Neural crest cell (in vitro differentiated cells): ENCODE measurements at regions not wholly inside any gene's neighbourhood (a gene's known extent, or its start where the extent isn't known, plus 50 kb on each side); places are given as distances from the start of the nearest gene placed in this dataset.

Experiments
- DNase-seq: peaks from one replicate; pipeline ENCODE4 v3.0.0; 2021; ENCODE audit warnings: low read depth, mixed read lengths, low spot score
- H3K27ac Mint-ChIP-seq: one replicate; pipeline ENCODE4 v1.8.0; 2021; ENCODE audit warnings: mild to moderate bottlenecking, mixed read lengths; ENCODE audit not compliant: unreplicated experiment
- H3K27me3 Mint-ChIP-seq: 2 replicates; pipeline ENCODE4 v1.8.0; 2021; ENCODE audit warnings: low read depth, mild to moderate bottlenecking, mixed read lengths
- H3K36me3 Mint-ChIP-seq: 2 replicates; pipeline ENCODE4 v1.8.0; 2021; ENCODE audit warnings: low read depth, mild to moderate bottlenecking, mixed read lengths
- H3K4me1 Mint-ChIP-seq: 2 replicates; pipeline ENCODE4 v1.8.0; 2021; ENCODE audit warnings: mixed read lengths
- H3K4me3 Mint-ChIP-seq: one replicate; pipeline ENCODE4 v1.8.0; 2021; ENCODE audit warnings: mild to moderate bottlenecking, mixed read lengths
- H3K9me3 Mint-ChIP-seq: 2 replicates; pipeline ENCODE4 v1.8.0; 2021; ENCODE audit warnings: mixed read lengths
- TF ChIP-seq, protein P1 (sequence below): fragments of 200-600 bp; sonication (generic); conservative IDR thresholded peaks from 2 replicates; pipeline ENCODE4 v1.5.0; 2021; ENCODE audit warnings: antibody characterized with exemption, mild to moderate bottlenecking

DNA sequence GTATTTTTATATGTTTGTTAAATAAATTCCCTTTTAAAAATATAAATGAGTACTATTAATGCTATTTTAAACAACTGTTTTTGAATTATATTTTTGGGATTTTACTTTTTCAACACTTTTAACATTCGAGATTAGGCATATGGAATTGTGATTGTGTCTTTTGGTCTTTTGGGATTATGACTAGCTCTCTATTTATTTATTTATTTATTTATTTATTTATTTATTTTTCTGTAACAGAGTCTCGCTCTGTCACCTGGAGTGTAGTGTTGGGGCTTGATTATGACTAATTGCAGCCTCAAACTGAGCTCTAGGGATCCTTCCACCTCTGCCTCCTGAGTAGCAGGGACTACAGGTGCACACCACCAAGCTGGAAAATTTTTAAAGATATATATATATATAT, 1101.6 kb downstream of the FAM133A start:
- Mint-ChIP-seq H3K4me3 (no peak overlapping the region), H3K27ac (no peak overlapping the region), H3K4me1 (no peaks in the 10 kb centered on the region), H3K27me3 (no peaks in the 10 kb centered on the region), H3K9me3 (no peaks in the 10 kb centered on the region), H3K36me3 (no peaks in the 10 kb centered on the region)
- TF ChIP-seq, protein P1, sequence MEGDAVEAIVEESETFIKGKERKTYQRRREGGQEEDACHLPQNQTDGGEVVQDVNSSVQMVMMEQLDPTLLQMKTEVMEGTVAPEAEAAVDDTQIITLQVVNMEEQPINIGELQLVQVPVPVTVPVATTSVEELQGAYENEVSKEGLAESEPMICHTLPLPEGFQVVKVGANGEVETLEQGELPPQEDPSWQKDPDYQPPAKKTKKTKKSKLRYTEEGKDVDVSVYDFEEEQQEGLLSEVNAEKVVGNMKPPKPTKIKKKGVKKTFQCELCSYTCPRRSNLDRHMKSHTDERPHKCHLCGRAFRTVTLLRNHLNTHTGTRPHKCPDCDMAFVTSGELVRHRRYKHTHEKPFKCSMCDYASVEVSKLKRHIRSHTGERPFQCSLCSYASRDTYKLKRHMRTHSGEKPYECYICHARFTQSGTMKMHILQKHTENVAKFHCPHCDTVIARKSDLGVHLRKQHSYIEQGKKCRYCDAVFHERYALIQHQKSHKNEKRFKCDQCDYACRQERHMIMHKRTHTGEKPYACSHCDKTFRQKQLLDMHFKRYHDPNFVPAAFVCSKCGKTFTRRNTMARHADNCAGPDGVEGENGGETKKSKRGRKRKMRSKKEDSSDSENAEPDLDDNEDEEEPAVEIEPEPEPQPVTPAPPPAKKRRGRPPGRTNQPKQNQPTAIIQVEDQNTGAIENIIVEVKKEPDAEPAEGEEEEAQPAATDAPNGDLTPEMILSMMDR, result no peak
- DNase-seq, result no peak

DNA sequence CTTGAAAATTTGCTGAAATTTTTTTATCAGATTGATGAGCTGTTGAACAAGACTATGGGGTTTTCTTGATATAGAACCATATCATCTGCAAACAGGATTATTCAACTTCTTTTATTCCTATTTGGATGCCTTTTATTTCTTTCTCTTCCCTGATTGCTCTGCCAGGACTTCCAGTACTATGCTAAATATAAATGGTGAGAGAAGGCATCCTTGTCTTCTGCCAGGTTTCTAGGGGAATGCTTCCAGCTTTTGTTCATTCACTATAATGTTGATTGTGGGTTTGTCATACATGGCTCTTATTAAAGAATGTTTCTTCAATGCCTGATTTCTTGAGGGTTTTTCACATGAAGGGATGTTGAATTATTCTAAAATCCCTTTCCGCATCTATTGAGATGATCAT, 1139.5 kb downstream of the FAM133A start:
- H3K9me3 Mint-ChIP-seq, result peaks cover 13% of the 10 kb centered on the region
- peaks cover 2% of the 10 kb centered on the region for H3K36me3 Mint-ChIP-seq
- TF ChIP-seq, protein P1, result no peak
- no peak overlapping the region for H3K4me3 Mint-ChIP-seq
- DNase-seq, result no peak
- H3K27me3 Mint-ChIP-seq, result no peaks in the 10 kb centered on the region
- H3K4me1 Mint-ChIP-seq, result no peaks in the 10 kb centered on the region
- no peak overlapping the region for H3K27ac Mint-ChIP-seq

DNA sequence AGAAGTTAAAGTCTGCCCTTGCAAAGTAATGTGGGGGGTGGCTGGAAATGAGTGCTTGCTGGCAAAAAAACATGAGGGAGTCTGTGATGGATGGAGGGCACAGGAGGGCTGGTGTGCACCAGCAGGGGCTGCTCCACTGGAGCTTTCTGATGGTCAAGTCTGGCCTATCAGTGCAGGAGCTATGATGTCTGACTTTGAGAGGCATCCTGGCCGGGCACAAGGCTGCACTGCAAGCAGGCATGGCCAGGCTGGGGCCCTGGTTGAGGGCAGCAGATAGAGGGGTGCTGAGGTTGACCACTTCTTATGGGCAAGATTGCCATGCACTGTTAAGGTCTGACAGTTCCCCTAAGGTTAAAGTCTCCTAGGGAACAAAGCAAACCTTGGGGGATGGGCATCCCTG, 1140.2 kb downstream of the FAM133A start:
- no peaks in the 10 kb centered on the region for H3K4me1 Mint-ChIP-seq
- H3K27me3 Mint-ChIP-seq, result no peaks in the 10 kb centered on the region
- no peak for DNase-seq
- H3K4me3 Mint-ChIP-seq, result no peak overlapping the region
- TF ChIP-seq, protein P1, result no peak
- H3K36me3 Mint-ChIP-seq, result peaks cover 2% of the 10 kb centered on the region
- H3K27ac Mint-ChIP-seq, result no peak overlapping the region
- H3K9me3 Mint-ChIP-seq, result peaks cover 13% of the 10 kb centered on the region

DNA sequence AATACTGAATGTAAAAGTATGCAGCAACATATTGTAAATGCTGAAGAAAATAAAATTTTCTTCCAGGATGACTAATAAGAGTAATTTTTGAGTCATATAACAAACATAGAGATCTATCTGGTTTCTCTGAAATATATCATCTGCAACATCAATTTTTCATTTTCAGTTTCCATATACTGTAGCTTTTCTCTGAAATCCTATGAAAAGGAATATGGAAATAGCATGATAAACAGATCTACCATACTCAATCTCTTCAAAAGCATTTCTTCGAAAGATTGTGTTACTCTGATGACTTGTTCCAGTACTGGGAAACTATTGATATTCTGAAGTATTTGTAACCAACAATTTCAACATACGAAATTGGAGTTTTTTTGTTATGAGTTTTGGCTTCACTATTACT, 1156.7 kb downstream of the FAM133A start:
- no peak for DNase-seq
- no peak overlapping the region for H3K4me3 Mint-ChIP-seq
- TF ChIP-seq, protein P1, result no peak
- H3K27ac Mint-ChIP-seq, result no peak overlapping the region
- no peaks in the 10 kb centered on the region for H3K27me3 Mint-ChIP-seq
- no peaks in the 10 kb centered on the region for H3K36me3 Mint-ChIP-seq
- H3K4me1 Mint-ChIP-seq, result no peaks in the 10 kb centered on the region
- no peaks in the 10 kb centered on the region for H3K9me3 Mint-ChIP-seq

DNA sequence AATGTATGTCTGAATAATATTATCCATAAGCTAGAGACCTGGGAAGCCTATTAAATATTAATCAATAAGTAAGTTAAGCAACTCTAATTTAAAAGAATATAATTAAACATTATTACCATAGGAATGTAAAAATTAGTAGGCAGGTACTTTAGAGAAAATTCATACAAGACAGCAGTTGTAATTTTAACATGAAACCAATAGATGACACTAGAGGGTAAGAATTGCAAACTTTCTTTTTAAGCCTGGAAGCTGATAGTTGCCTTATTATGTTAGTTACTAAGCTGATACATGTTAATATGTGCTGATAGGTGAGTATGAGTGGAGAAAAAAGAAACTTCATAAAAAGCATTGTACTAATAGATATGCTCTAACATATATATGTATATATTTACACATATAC, 1157.4 kb downstream of the FAM133A start:
- no peaks in the 10 kb centered on the region for H3K9me3 Mint-ChIP-seq
- no peaks in the 10 kb centered on the region for H3K36me3 Mint-ChIP-seq
- DNase-seq, result no peak
- no peaks in the 10 kb centered on the region for H3K4me1 Mint-ChIP-seq
- H3K4me3 Mint-ChIP-seq, result no peak overlapping the region
- TF ChIP-seq, protein P1, result peak; percentile 80
- no peak overlapping the region for H3K27ac Mint-ChIP-seq
- H3K27me3 Mint-ChIP-seq, result no peaks in the 10 kb centered on the region

DNA sequence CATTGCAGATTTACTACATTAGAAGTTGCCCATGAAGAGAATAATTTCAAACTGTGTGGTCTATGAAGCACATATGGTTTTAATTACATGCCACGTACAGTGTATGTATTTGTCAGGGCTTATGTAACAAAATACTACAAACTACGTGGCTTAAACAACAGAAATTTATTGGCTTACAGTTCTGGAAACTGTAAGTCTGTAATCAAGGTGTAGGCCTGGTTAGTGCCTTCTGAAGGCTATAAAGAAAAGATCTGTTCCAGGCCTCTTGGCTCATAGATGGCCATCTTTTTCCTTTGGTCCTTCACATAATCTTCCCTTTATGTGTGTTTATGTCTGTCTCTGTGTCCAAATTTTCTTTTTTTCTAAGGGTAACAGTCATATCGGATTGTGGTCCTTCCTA, 1160.2 kb downstream of the FAM133A start:
- TF ChIP-seq, protein P1, result no peak
- no peaks in the 10 kb centered on the region for H3K36me3 Mint-ChIP-seq
- no peak for DNase-seq
- no peak overlapping the region for H3K27ac Mint-ChIP-seq
- no peak overlapping the region for H3K4me3 Mint-ChIP-seq
- H3K4me1 Mint-ChIP-seq, result no peaks in the 10 kb centered on the region
- no peaks in the 10 kb centered on the region for H3K27me3 Mint-ChIP-seq
- no peaks in the 10 kb centered on the region for H3K9me3 Mint-ChIP-seq
